ENCODE measurements at regions not wholly inside any gene's neighbourhood (a gene's known extent, or its start where the extent isn't known, plus 50 kb on each side); places are given as distances from the start of the nearest gene placed in this dataset.

- Histone ChIP-seq H3K4me1 (ENCODE audit: insufficient read depth, insufficient read length) (no peaks in the 10 kb centered on the region), H3K36me3 (ENCODE audit: insufficient read depth, insufficient read length, low read length) (no peaks in the 10 kb centered on the region), H3K9ac (ENCODE audit: insufficient read length, low read depth) (no peak overlapping the region), H3K27me3 (ENCODE audit: insufficient read depth, insufficient read length) (no peaks in the 10 kb centered on the region), H3K4me3 (ENCODE audit: insufficient read length, low read depth) (no peak overlapping the region), H3K9me3 (ENCODE audit: insufficient read depth, low read length) (no peaks in the 10 kb centered on the region)
- no peak for DNase-seq (ENCODE audit: low read depth, low spot score)
- no peak for TF ChIP-seq ZNF274 (IDR thresholded peaks at IDR 0.05; ENCODE audit: low read depth, low read length)
- no peak for TF ChIP-seq YY1 (IDR thresholded peaks at IDR 0.05; ENCODE audit: insufficient read depth, insufficient read length)
- TF ChIP-seq SUZ12 (IDR thresholded peaks at IDR 0.05; ENCODE audit: extremely low read depth, insufficient read depth, insufficient read length): no peak
Measured at GRCh38 chr4:27515140-27515539, 654.5 kb downstream of the STIM2 start.

- H3K4me3 ChIP-seq (ENCODE audit: insufficient read length, low read depth): no peak overlapping the region
- no peak for DNase-seq (ENCODE audit: low read depth, low spot score)
- no peaks in the 10 kb centered on the region for H3K36me3 ChIP-seq (ENCODE audit: insufficient read depth, insufficient read length, low read length)
- no peak overlapping the region for H3K9ac ChIP-seq (ENCODE audit: insufficient read length, low read depth)
- no peaks in the 10 kb centered on the region for H3K4me1 ChIP-seq (ENCODE audit: insufficient read depth, insufficient read length)
- H3K27me3 ChIP-seq (ENCODE audit: insufficient read depth, insufficient read length): no peaks in the 10 kb centered on the region
- H3K9me3 ChIP-seq (ENCODE audit: insufficient read depth, low read length): no peaks in the 10 kb centered on the region
- TF ChIP-seq SUZ12 (IDR thresholded peaks at IDR 0.05; ENCODE audit: extremely low read depth, insufficient read depth, insufficient read length) (no peak), ZNF274 (IDR thresholded peaks at IDR 0.05; ENCODE audit: low read depth, low read length) (no peak), YY1 (IDR thresholded peaks at IDR 0.05; ENCODE audit: insufficient read depth, insufficient read length) (no peak)
Measured at GRCh38 chr4:27518876-27519275, 658.2 kb downstream of the STIM2 start.

DNA sequence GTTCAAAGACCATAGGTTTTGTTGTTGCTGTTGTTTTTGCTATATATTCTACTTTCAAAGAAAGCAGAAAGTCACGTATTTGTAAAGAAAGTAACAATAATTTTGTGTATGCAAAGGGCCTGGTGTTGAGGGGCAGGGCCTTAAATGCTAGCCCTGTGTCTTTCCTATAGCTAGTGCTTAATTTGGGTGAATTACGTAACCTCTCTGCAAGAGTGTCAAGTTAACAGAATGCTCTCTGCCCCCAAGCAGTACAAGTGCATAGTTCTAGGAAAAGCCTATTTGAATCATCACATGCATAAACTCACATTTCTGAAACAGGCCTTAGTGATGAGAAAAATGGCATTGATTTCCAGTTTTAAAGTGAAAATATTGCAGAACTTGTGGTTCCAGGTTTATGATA is 663.6 kb downstream of the STIM2 start:
- Histone ChIP-seq H3K9ac (ENCODE audit: insufficient read length, low read depth) (no peak overlapping the region), H3K9me3 (ENCODE audit: insufficient read depth, low read length) (no peaks in the 10 kb centered on the region), H3K27me3 (ENCODE audit: insufficient read depth, insufficient read length) (no peaks in the 10 kb centered on the region), H3K4me1 (ENCODE audit: insufficient read depth, insufficient read length) (no peaks in the 10 kb centered on the region), H3K4me3 (ENCODE audit: insufficient read length, low read depth) (no peak overlapping the region), H3K36me3 (ENCODE audit: insufficient read depth, insufficient read length, low read length) (no peaks in the 10 kb centered on the region)
- DNase-seq (ENCODE audit: low read depth, low spot score): no peak
- no peak for TF ChIP-seq ZNF274 (IDR thresholded peaks at IDR 0.05; ENCODE audit: low read depth, low read length)

- DNase-seq (ENCODE audit: low read depth, low spot score): no peak
- TF ChIP-seq YY1 (IDR thresholded peaks at IDR 0.05; ENCODE audit: insufficient read depth, insufficient read length): no peak
- no peak for TF ChIP-seq ZNF274 (IDR thresholded peaks at IDR 0.05; ENCODE audit: low read depth, low read length)
- no peak for TF ChIP-seq SUZ12 (IDR thresholded peaks at IDR 0.05; ENCODE audit: extremely low read depth, insufficient read depth, insufficient read length)
- no peaks in the 10 kb centered on the region for H3K36me3 ChIP-seq (ENCODE audit: insufficient read depth, insufficient read length, low read length)
- H3K4me3 ChIP-seq (ENCODE audit: insufficient read length, low read depth): no peak overlapping the region
- H3K27me3 ChIP-seq (ENCODE audit: insufficient read depth, insufficient read length): no peaks in the 10 kb centered on the region
- no peak overlapping the region for H3K9ac ChIP-seq (ENCODE audit: insufficient read length, low read depth)
- H3K9me3 ChIP-seq (ENCODE audit: insufficient read depth, low read length): no peaks in the 10 kb centered on the region
- no peaks in the 10 kb centered on the region for H3K4me1 ChIP-seq (ENCODE audit: insufficient read depth, insufficient read length)
Measured at GRCh38 chr4:27534488-27534887, 673.8 kb downstream of the STIM2 start.

DNA sequence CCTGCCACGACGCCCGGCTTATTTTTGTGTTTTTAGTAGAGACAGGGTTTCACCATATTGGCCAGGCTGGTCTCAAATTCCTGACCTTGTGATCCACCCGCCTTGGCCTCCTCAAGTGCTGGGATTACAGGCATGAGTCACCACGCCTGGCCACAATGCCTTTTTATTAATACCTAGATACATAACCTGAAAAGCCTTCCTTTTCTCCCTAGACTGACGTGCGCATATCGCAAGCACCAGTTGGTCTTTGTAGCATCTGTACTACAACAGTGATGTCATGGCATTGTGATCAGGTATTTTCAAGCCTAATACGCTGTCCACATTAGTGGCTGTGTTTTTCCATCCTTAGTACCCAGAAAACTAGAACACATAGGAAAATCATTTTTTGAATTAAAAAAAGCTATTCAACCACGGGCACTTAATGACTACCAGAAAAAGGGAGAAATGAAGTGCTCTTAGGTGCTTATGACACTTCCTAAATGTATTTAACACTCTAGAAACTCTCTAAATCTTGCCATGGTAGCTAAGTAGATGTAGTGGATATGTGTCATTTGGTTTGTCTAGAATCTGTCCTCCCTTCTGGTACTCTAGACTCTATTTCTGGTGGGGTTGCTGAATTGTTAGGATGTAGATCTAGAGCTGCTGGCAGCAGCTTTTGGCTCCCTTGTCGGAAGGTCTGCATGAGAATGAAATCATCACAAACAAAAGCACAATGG is 707.8 kb downstream of the STIM2 start:
- Histone ChIP-seq H3K4me3 (ENCODE audit: insufficient read length, low read depth) (no peak overlapping the region), H3K9me3 (ENCODE audit: insufficient read depth, low read length) (no peaks in the 10 kb centered on the region), H3K4me1 (ENCODE audit: insufficient read depth, insufficient read length) (no peaks in the 10 kb centered on the region), H3K36me3 (ENCODE audit: insufficient read depth, insufficient read length, low read length) (no peaks in the 10 kb centered on the region), H3K27me3 (ENCODE audit: insufficient read depth, insufficient read length) (no peaks in the 10 kb centered on the region), H3K9ac (ENCODE audit: insufficient read length, low read depth) (no peak overlapping the region)
- no peak for DNase-seq (ENCODE audit: low read depth, low spot score)
- no peak for TF ChIP-seq SUZ12 (IDR thresholded peaks at IDR 0.05; ENCODE audit: extremely low read depth, insufficient read depth, insufficient read length)
- no peak for TF ChIP-seq YY1 (IDR thresholded peaks at IDR 0.05; ENCODE audit: insufficient read depth, insufficient read length)
- TF ChIP-seq ZNF274 (IDR thresholded peaks at IDR 0.05; ENCODE audit: low read depth, low read length): no peak

DNA sequence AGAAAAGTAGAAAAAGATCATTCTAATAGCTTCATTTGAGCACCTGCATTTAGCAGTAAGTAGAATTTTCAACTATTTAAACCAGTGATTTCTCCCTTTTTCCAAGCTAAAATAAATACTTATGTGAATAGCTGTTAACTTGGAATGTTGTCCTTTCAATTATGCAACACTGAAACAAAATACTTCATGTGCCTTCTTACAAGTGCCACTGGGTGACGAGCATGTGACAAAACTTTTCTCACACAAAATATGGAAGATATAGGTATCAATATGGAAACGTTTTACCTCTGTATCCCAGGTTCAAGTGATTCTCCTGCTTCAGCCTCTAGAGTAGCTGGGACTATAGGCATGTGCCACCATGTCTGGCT is 708.3 kb downstream of the STIM2 start:
- DNase-seq (ENCODE audit: low read depth, low spot score): no peak
- no peaks in the 10 kb centered on the region for H3K9me3 ChIP-seq (ENCODE audit: insufficient read depth, low read length)
- no peak for TF ChIP-seq SUZ12 (IDR thresholded peaks at IDR 0.05; ENCODE audit: extremely low read depth, insufficient read depth, insufficient read length)
- TF ChIP-seq ZNF274 (IDR thresholded peaks at IDR 0.05; ENCODE audit: low read depth, low read length): no peak
- TF ChIP-seq YY1 (IDR thresholded peaks at IDR 0.05; ENCODE audit: insufficient read depth, insufficient read length): no peak
- no peak overlapping the region for H3K9ac ChIP-seq (ENCODE audit: insufficient read length, low read depth)
- H3K4me1 ChIP-seq (ENCODE audit: insufficient read depth, insufficient read length): no peaks in the 10 kb centered on the region
- no peaks in the 10 kb centered on the region for H3K36me3 ChIP-seq (ENCODE audit: insufficient read depth, insufficient read length, low read length)
- H3K27me3 ChIP-seq (ENCODE audit: insufficient read depth, insufficient read length): no peaks in the 10 kb centered on the region
- no peak overlapping the region for H3K4me3 ChIP-seq (ENCODE audit: insufficient read length, low read depth)

GRCh38 chr4:27574743-27575142 is 714.1 kb downstream of the STIM2 start:
- H3K9ac ChIP-seq (ENCODE audit: insufficient read length, low read depth): no peak overlapping the region
- no peak for TF ChIP-seq YY1 (IDR thresholded peaks at IDR 0.05; ENCODE audit: insufficient read depth, insufficient read length)
- no peaks in the 10 kb centered on the region for H3K36me3 ChIP-seq (ENCODE audit: insufficient read depth, insufficient read length, low read length)
- no peak for DNase-seq (ENCODE audit: low read depth, low spot score)
- no peak overlapping the region for H3K4me3 ChIP-seq (ENCODE audit: insufficient read length, low read depth)
- H3K9me3 ChIP-seq (ENCODE audit: insufficient read depth, low read length): no peaks in the 10 kb centered on the region
- H3K4me1 ChIP-seq (ENCODE audit: insufficient read depth, insufficient read length): no peaks in the 10 kb centered on the region
- H3K27me3 ChIP-seq (ENCODE audit: insufficient read depth, insufficient read length): no peaks in the 10 kb centered on the region

DNA sequence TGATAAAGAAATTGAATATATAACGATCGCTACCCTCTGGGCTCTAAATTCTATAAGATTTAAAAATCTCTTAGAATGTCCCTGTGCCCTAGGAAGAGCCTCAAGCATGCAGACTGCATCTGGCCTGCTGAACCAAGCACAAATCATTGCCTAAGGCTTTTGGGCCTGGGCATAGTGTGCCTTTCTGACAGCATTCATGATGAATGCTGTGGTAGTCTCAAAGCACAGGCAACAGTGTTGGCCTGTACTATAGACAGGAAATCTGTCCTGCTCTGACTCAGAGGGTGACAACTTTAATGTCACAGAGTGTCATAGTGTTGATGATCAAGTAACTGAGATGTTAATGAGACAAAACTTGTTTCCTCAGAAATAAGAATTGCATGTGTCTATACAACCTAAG is 717.3 kb downstream of the STIM2 start:
- no peak overlapping the region for H3K9ac ChIP-seq (ENCODE audit: insufficient read length, low read depth)
- no peaks in the 10 kb centered on the region for H3K9me3 ChIP-seq (ENCODE audit: insufficient read depth, low read length)
- H3K4me1 ChIP-seq (ENCODE audit: insufficient read depth, insufficient read length): no peaks in the 10 kb centered on the region
- TF ChIP-seq SUZ12 (IDR thresholded peaks at IDR 0.05; ENCODE audit: extremely low read depth, insufficient read depth, insufficient read length): no peak
- TF ChIP-seq ZNF274 (IDR thresholded peaks at IDR 0.05; ENCODE audit: low read depth, low read length): no peak
- TF ChIP-seq YY1 (IDR thresholded peaks at IDR 0.05; ENCODE audit: insufficient read depth, insufficient read length): no peak
- no peaks in the 10 kb centered on the region for H3K36me3 ChIP-seq (ENCODE audit: insufficient read depth, insufficient read length, low read length)
- no peak for DNase-seq (ENCODE audit: low read depth, low spot score)
- H3K4me3 ChIP-seq (ENCODE audit: insufficient read length, low read depth): no peak overlapping the region
- H3K27me3 ChIP-seq (ENCODE audit: insufficient read depth, insufficient read length): no peaks in the 10 kb centered on the region

Data from NT2/D1 (cell line).